Glomerular visceral epithelial cell (primary cell): ENCODE measurements at regions not wholly inside any gene's neighbourhood (a gene's known extent, or its start where the extent isn't known, plus 50 kb on each side); places are given as distances from the start of the nearest gene placed in this dataset.

Source experiments
- DNase-seq: peaks from one replicate; pipeline ENCODE4 v3.0.0-alpha.2; 2016; ENCODE audit errors: extremely low spot score

- DNase-seq: peak; percentile 31
These were observed 87.0 kb downstream of the PLSCR2 start for GRCh38 chr3:146382386-146382785.

GRCh38 chr3:146380046-146380445 is 89.3 kb downstream of the PLSCR2 start:
- no peak for DNase-seq

- no peak for DNase-seq
These were observed 94.1 kb downstream of the PLSCR2 start for GRCh38 chr3:146375219-146375618.

GRCh38 chr3:146374146-146374545 is 95.2 kb downstream of the PLSCR2 start:
- no peak for DNase-seq

GRCh38 chr3:146371902-146372301 is 97.5 kb downstream of the PLSCR2 start:
- DNase-seq: no peak

- no peak for DNase-seq
These were observed 100.4 kb downstream of the PLSCR2 start for GRCh38 chr3:146368882-146369523.

GRCh38 chr3:146359841-146360240 is 108.9 kb upstream of the PLSCR4 start:
- DNase-seq: no peak

- peak; percentile 75 for DNase-seq
These were observed 103.5 kb upstream of the PLSCR4 start for GRCh38 chr3:146354421-146354820.

- no peak for DNase-seq
These were observed 99.9 kb upstream of the PLSCR4 start for GRCh38 chr3:146350852-146351251.

GRCh38 chr3:146345900-146346299 is 95.0 kb upstream of the PLSCR4 start:
- DNase-seq: no peak

GRCh38 chr3:146343551-146343950 is 92.6 kb upstream of the PLSCR4 start:
- DNase-seq: no peak

- DNase-seq: no peak
These were observed 92.1 kb upstream of the PLSCR4 start for GRCh38 chr3:146342989-146343388.

GRCh38 chr3:146339349-146339748 is 88.4 kb upstream of the PLSCR4 start:
- DNase-seq: no peak

GRCh38 chr3:146337991-146338390 is 87.1 kb upstream of the PLSCR4 start:
- DNase-seq: no peak

- DNase-seq: no peak
These were observed 84.5 kb upstream of the PLSCR4 start for GRCh38 chr3:146335386-146335785.

- DNase-seq: peak; percentile 19
These were observed 83.2 kb upstream of the PLSCR4 start for GRCh38 chr3:146334151-146334550.

- DNase-seq: no peak
These were observed 81.1 kb upstream of the PLSCR4 start for GRCh38 chr3:146331967-146332366.

- DNase-seq: peak; percentile 31
These were observed 76.1 kb upstream of the PLSCR4 start for GRCh38 chr3:146326875-146327543.

GRCh38 chr3:146325170-146325569 is 74.3 kb upstream of the PLSCR4 start:
- DNase-seq: no peak

- DNase-seq: no peak
These were observed 71.4 kb upstream of the PLSCR4 start for GRCh38 chr3:146322216-146322817.

- DNase-seq: no peak
These were observed 64.0 kb upstream of the PLSCR4 start for GRCh38 chr3:146314871-146315270.

GRCh38 chr3:146313746-146314111 is 62.8 kb upstream of the PLSCR4 start:
- peak; percentile 37 for DNase-seq

GRCh38 chr3:146313031-146313745 is 62.3 kb upstream of the PLSCR4 start:
- DNase-seq: no peak
